Heart left ventricle (tissue), 16 donors: ENCODE measurements at regions not wholly inside any gene's neighbourhood (a gene's known extent, or its start where the extent isn't known, plus 50 kb on each side); places are given as distances from the start of the nearest gene placed in this dataset.
A peak's percentile ranks its signal among the peaks of the same experiment; 100 is the strongest.

Experiments
- ATAC-seq, 4 donors: fragments of 200-7000 bp; cut with Tn5 transposase; one replicate each; pipeline ENCODE4 v1.9.1; 2020 to 2022; ENCODE audit warnings: moderate library complexity in 4 of 4, mild to moderate bottlenecking in 3 of 4, moderate number of reproducible peaks in 1 of 4
- DNase-seq, 5 donors: peaks; one replicate each; pipeline ENCODE4 v3.0.0-alpha.2; 2020
- H3K27ac ChIP-seq, 12 donors: fragments of 200-600 bp; sonication (generic) in 4 of 12; one replicate each; pipeline versions ENCODE4 v1.5.0 to v1.8.0; 2016 to 2022; ENCODE audit warnings: mild to moderate bottlenecking in 2 of 12
- H3K27me3 ChIP-seq, 9 donors: fragments of 200-600 bp; sonication (generic) in 2 of 9; one replicate each; pipeline versions ENCODE4 v1.5.1 to v1.8.0; 2016 to 2022; ENCODE audit warnings: mild to moderate bottlenecking in 3 of 9
- H3K36me3 ChIP-seq, 9 donors: fragments of 200-600 bp; sonication (generic) in 2 of 9; one replicate each; pipeline versions ENCODE4 v1.5.0 to v1.8.0; 2018 to 2022; ENCODE audit warnings: mild to moderate bottlenecking in 2 of 9
- H3K4me1 ChIP-seq, 12 donors: fragments of 200-600 bp; sonication (generic) in 4 of 12; one replicate each; pipeline versions ENCODE4 v1.5.0 to v1.8.0; 2016 to 2022; ENCODE audit warnings: mild to moderate bottlenecking in 3 of 12
- H3K4me3 ChIP-seq, 12 donors: fragments of 200-600 bp; sonication (generic) in 4 of 12; one replicate each; pipeline versions ENCODE4 v1.5.0 to v1.8.0; 2017 to 2022; ENCODE audit warnings: mild to moderate bottlenecking in 9 of 12, moderate library complexity in 4 of 12
- H3K9me3 ChIP-seq, 12 donors: fragments of 200-600 bp; sonication (generic) in 4 of 12; one replicate each; pipeline versions ENCODE4 v1.5.0 to v1.8.0; 2016 to 2022; ENCODE audit warnings: mild to moderate bottlenecking in 1 of 12
- CTCF ChIP-seq, 12 donors: fragments of 200-600 bp; sonication (generic) in 4 of 12; IDR thresholded peaks; one replicate each; pipeline versions ENCODE4 v1.5.0 to v1.8.0; 2018 to 2022; ENCODE audit warnings: antibody characterized with exemption in 12 of 12, mild to moderate bottlenecking in 5 of 12
- POLR2A ChIP-seq, 2 donors: fragments of 450-650 bp; IDR thresholded peaks; one replicate each; pipeline ENCODE4 v1.6.1; 2017; ENCODE audit warnings: antibody characterized with exemption in 2 of 2, mild to moderate bottlenecking in 2 of 2, moderate library complexity in 2 of 2
- WGBS, 4 donors: extraction: QIAGEN DNeasy Blood & Tissue Kit in 2 of 4; methylation state at CpG; one replicate each; pipeline versions ENCODE4 v1.1.5 to v1.1.7; 2013 to 2018; 5-methylcytosine and 5-hydroxymethylcytosine counted together
- intact Hi-C, 10 donors: fragments of 100-400 bp; cut with DNase I; formaldehyde crosslinking; loops; one replicate each; pipeline versions ENCODE4 v1.11.1 to v1.14.2; 2022
- donor health status: ischemic (EF 13 %, LVEDD 7.1; RV severe dilation, severe dysfunction).
- donor health status: healthy with polysubstance abuse.
- donor health status: DM: no; HTN: yes; CAD: no.
- donor health status: DM: no; HTN: no; CAD: no.
- donor health status: ischemic (EF 25% LVEDD 6.9; RV normal size, moderate dysfunction).
- donor health status: ischemic (EF 25% LVEDD 5.7; RV mildly dilated, moderate dysfunction).
- donor health status: healthy.
- donor health status: DM: yes; HTN: yes; CAD: no.
- donor health status: ischemic (EF 35%, LVEDD 5.7; RV mildly dilated, moderate dysfunction).
- donor health status: nonischemic (EF 11% LVEDD 7.7; RV severe dilation, severe dysfunction).
- donor health status: DM: yes; HTN: yes; CAD: no.
- donor health status: PGD.
- donor health status: ischemic (EF 29% LVEDD 5.4; RV normal size, mild dysfunction).
- donor health status: nonischemic (EF 23%, LVEDD 6.1; RV moderate dilation, normal function).

- no peak for TF ChIP-seq POLR2A (IDR thresholded peaks at IDR 0.05)
- peak in 7 of 12 donors; percentile 12 to 48 (median 27) for TF ChIP-seq CTCF (IDR thresholded peaks at IDR 0.05)
- intact Hi-C loops = no loop called here
- Histone ChIP-seq H3K4me3 (no peak overlapping the region), H3K27me3 (no peaks in the 10 kb centered on the region), H3K9me3 (no peaks in the 10 kb centered on the region), H3K27ac (no peak overlapping the region), H3K36me3 (no peaks in the 10 kb centered on the region), H3K4me1 (peaks cover 0 to 21% (median 0%) of the 10 kb centered on the region in 12 donors)
- ATAC-seq (peak in 2 of 4 donors; percentile 35 to 50), DNase-seq (no peak)
- 21 to 46% (median 38%) methylated on average over 4 of the region's 4 CpGs for WGBS, 4 donors
Measured at GRCh38 chrX:115894087-115894486, 276.5 kb upstream of the AGTR2 start.

GRCh38 chrX:115895678-115896329, 274.7 kb upstream of the AGTR2 start:
- WGBS, 4 donors = 77 to 94% (median 84%) methylated on average over 3 to 6 of the region's 6 CpGs
- DNase-seq = no peak
- intact Hi-C loops = no loop called here

GRCh38 chrX:115896362-115896761, 274.2 kb upstream of the AGTR2 start:
- no peak overlapping the region for H3K4me3 ChIP-seq
- intact Hi-C loops = no loop called here
- no peaks in the 10 kb centered on the region for H3K36me3 ChIP-seq
- 55 to 91% (median 77%) methylated on average over 4 to 5 of the region's 5 CpGs for WGBS, 4 donors
- DNase-seq (no peak), ATAC-seq (no peak)
- H3K4me1 ChIP-seq = peaks cover 0 to 21% (median 0%) of the 10 kb centered on the region in 12 donors
- TF ChIP-seq POLR2A (IDR thresholded peaks at IDR 0.05) (no peak), CTCF (IDR thresholded peaks at IDR 0.05) (no peak)
- no peaks in the 10 kb centered on the region for H3K9me3 ChIP-seq
- no peaks in the 10 kb centered on the region for H3K27me3 ChIP-seq
- H3K27ac ChIP-seq = no peak overlapping the region

More at GRCh38 chrX:115895678-115896329, 274.7 kb upstream of the AGTR2 start:
- Histone ChIP-seq H3K4me3 (no peak overlapping the region), H3K27ac (no peak overlapping the region), H3K9me3 (no peaks in the 10 kb centered on the region), H3K27me3 (no peaks in the 10 kb centered on the region), H3K36me3 (no peaks in the 10 kb centered on the region), H3K4me1 (peaks cover 0 to 21% (median 0%) of the 10 kb centered on the region in 12 donors)
- no peak for ATAC-seq
- TF ChIP-seq POLR2A (IDR thresholded peaks at IDR 0.05) = no peak
- no peak for TF ChIP-seq CTCF (IDR thresholded peaks at IDR 0.05)

GRCh38 chrX:115897956-115898355, 272.6 kb upstream of the AGTR2 start:
- Histone ChIP-seq H3K4me1 (peaks cover 0 to 13% (median 0%) of the 10 kb centered on the region in 12 donors), H3K9me3 (no peaks in the 10 kb centered on the region), H3K27me3 (no peaks in the 10 kb centered on the region), H3K4me3 (no peak overlapping the region), H3K36me3 (no peaks in the 10 kb centered on the region), H3K27ac (no peak overlapping the region)
- TF ChIP-seq POLR2A (IDR thresholded peaks at IDR 0.05) (no peak), CTCF (IDR thresholded peaks at IDR 0.05) (no peak)
- ATAC-seq = no peak
- intact Hi-C loops = no loop called here
- WGBS, 4 donors = 82 to 91% (median 88%) methylated on average over 7 to 8 of the region's 8 CpGs
- DNase-seq = no peak
